ENCODE measurements at regions not wholly inside any gene's neighbourhood (a gene's known extent, or its start where the extent isn't known, plus 50 kb on each side); places are given as distances from the start of the nearest gene placed in this dataset.
"Not testable (repeated sequence)": the region's sequence is repeated elsewhere in the genome, so short reads cannot be mapped to it uniquely, and the experiment has no call there.

DNA sequence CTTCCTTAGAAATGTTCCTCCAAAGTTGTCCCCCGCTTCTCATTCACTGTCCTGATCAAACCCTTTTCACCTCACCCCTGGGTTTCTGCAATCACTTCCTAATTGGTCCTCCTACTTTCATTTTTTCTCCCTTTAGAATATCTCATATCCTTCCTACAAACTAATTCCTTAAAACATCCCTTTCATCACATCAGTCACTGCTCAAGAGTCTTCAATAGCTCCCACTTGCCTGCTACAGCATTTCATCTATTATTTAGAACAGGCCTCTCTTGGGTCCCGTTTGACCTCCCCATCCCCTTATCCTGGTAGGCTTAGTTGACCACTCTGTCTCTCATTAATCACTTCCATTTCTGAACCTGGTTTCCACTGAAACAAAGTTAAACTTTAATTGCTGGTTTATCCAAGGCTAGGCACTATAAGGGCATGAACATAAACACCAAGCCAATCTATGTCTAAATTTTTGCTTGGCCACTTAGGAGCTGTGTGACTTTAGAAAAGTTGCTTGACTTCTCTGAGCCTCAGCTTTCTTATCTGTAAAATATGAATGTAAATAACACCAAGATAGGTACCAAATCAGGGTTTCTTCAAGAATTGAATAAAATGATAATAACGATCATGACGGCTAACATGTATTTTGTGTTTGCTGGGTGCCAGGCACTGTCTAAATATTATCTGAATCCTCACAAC lies 202.1 kb upstream of the WWC1 start:
- Histone ChIP-seq H3K9ac (ENCODE audit: low read length in 2 of 2) (no peak overlapping the region), H3K4me3 (ENCODE audit: low read length in 2 of 2) (no peak overlapping the region), H3K9me3 (ENCODE audit: control insufficient read depth in 2 of 2, low read length in 2 of 2) (no peaks in the 10 kb centered on the region), H3K36me3 (ENCODE audit: control insufficient read depth in 2 of 2, insufficient read depth in 2 of 2, low read length in 2 of 2) (no peaks in the 10 kb centered on the region), H3K27ac (ENCODE audit: low read length) (no peak overlapping the region), H3K27me3 (ENCODE audit: control insufficient read depth in 1 of 2, insufficient read depth in 2 of 2, low read length in 2 of 2) (no peaks in the 10 kb centered on the region), H3K4me1 (ENCODE audit: control insufficient read depth, insufficient read depth, low read length) (peaks cover 12% of the 10 kb centered on the region)

DNA sequence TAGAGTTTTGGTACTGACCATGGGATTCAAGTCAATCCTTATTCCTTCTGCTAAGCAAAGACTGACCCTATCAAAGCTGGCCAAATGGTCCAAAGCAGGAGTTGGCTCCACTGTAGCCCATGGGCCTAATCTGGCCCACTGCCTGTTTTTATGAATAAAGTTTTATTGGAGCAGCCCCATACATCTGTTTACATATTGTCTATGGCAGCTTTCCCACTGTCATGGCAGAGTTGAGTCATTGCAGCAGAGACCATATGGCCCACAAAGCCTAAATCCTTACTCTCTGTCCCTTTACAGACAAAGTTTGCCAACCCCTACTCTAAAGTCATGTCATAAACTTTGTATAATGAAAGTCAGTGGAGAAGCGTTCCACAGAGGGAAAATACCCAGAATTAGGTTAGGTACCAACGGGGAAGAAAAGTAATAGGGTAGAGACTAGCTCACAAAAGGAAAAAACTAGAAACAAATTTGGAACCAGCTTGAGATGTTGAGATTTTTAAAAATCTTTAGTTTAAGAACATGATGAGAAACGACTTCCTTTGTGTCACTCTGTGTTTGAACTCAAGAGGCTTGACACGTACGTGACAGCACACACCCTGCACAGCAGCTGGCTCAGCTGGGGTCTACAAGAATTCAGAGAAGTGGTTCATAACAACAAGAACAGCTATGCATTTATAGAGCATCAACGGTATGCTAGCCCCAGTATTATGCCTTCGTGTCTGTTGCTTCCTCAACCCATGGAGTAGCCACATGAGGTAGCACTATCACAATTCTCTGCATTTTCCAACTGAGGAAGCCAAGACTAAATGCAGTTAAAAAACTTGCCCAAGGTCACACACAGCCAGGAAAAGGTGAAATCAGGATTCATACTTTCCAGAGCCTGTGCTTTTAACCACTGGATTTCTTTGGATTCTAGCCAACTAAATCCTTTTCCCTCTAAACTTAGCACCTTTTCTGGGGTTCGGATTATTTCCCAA lies 198.9 kb upstream of the WWC1 start:
- Histone ChIP-seq H3K36me3 (ENCODE audit: control insufficient read depth in 2 of 2, insufficient read depth in 2 of 2, low read length in 2 of 2) (no peaks in the 10 kb centered on the region), H3K4me3 (ENCODE audit: low read length in 2 of 2) (no peak overlapping the region), H3K9ac (ENCODE audit: low read length in 2 of 2) (no peak overlapping the region), H3K4me1 (ENCODE audit: control insufficient read depth, insufficient read depth, low read length) (no peaks in the 10 kb centered on the region), H3K27me3 (ENCODE audit: control insufficient read depth in 1 of 2, insufficient read depth in 2 of 2, low read length in 2 of 2) (no peaks in the 10 kb centered on the region), H3K27ac (ENCODE audit: low read length) (no peak overlapping the region), H3K9me3 (ENCODE audit: control insufficient read depth in 2 of 2, low read length in 2 of 2) (no peaks in the 10 kb centered on the region)

DNA sequence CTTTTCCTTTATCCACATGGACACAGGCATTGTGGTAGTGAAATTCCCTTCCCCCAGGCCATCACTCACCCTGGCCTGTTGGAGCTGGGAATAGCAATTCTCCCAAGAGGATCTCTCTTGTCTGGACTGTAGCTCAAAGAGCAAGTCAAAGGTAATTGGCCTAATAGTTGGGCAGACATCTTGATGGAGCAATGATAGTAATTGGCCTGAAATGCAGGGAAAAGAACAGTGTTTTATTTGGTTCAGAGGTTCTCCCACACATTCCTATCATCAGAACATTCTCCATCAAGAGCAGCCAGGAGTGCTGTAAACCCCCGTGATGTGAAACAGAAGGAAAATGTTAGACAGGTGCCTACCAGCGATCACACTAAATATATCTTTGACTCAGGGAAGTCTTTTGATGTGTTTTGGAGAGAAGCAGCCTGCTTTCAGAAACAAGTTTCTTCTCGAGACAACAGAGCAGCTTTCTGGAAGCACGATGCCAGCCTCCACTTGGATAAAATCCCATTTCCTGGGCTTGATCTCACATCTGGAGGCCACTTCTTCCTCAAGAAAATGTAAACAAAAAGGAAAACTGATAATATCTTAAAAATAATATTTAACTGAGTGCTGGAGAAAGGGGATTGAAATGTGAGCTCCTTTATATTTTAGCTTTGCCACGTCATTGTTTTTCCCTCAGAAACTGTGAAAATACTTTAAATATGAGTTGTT lies 198.1 kb upstream of the WWC1 start:
- Histone ChIP-seq H3K27me3 (ENCODE audit: control insufficient read depth in 1 of 2, insufficient read depth in 2 of 2, low read length in 2 of 2) (no peaks in the 10 kb centered on the region), H3K4me3 (ENCODE audit: low read length in 2 of 2) (no peak overlapping the region), H3K36me3 (ENCODE audit: control insufficient read depth in 2 of 2, insufficient read depth in 2 of 2, low read length in 2 of 2) (no peaks in the 10 kb centered on the region), H3K9me3 (ENCODE audit: control insufficient read depth in 2 of 2, low read length in 2 of 2) (no peaks in the 10 kb centered on the region), H3K4me1 (ENCODE audit: control insufficient read depth, insufficient read depth, low read length) (no peaks in the 10 kb centered on the region), H3K27ac (ENCODE audit: low read length) (no peak overlapping the region), H3K9ac (ENCODE audit: low read length in 2 of 2) (no peak overlapping the region)

DNA sequence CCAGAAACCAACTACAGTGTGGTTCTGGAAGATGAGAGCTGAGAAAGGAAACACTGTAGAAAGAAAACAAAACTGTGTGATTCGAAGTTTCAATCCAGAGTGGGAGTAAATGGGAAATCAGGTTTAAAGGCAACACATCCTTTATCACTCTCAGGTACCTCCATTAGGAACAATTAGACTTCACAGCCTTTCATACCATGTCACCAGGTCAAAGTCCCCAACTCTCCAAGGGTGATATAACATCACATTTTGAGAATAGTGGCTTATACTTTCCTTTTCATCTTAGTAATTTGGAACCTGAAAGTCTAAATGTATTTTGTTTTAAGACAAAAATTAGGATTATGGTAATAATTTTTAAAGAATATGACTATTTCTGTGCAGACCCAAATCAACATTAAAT lies 194.9 kb upstream of the WWC1 start:
- Histone ChIP-seq H3K36me3 (ENCODE audit: control insufficient read depth in 2 of 2, insufficient read depth in 2 of 2, low read length in 2 of 2) (no peaks in the 10 kb centered on the region), H3K27me3 (ENCODE audit: control insufficient read depth in 1 of 2, insufficient read depth in 2 of 2, low read length in 2 of 2) (no peaks in the 10 kb centered on the region), H3K4me1 (ENCODE audit: control insufficient read depth, insufficient read depth, low read length) (no peaks in the 10 kb centered on the region), H3K9ac (ENCODE audit: low read length in 2 of 2) (no peak overlapping the region), H3K9me3 (ENCODE audit: control insufficient read depth in 2 of 2, low read length in 2 of 2) (no peaks in the 10 kb centered on the region), H3K27ac (ENCODE audit: low read length) (no peak overlapping the region), H3K4me3 (ENCODE audit: low read length in 2 of 2) (no peak overlapping the region)

DNA sequence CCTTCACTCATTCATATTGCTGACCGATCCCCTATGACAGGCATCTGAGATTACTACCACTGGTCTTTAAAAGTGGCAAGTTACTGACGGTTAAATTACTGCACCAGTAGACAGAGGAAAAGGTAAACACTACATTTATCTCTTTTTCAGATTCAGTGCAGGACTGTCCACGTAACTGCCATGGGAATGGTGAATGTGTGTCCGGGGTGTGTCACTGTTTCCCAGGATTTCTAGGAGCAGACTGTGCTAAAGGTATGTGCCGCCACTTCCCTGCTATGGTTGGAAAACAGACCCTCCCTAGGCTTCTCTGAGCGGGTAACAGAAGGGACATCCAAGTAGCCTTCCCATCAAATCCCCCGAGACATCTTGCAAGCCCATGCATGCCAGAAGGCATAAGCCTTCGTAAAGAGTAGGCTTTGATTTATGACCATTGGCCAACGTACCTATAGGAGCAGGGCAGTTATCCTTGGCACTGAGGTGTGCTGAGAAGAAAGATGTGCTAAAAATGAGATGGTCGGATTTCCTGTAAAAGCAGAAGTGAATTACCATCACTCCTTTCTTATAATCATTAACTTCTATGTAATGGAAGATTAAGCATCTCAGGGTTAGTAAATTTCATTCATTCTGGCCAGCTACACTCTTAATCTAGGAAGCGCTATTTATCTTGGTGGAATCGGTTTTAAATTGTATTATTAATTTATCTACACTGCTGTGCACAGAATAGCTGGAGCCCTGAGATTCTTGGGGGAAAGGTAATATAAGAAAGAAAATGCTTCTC lies 193.4 kb upstream of the WWC1 start:
- Histone ChIP-seq H3K9me3 (ENCODE audit: control insufficient read depth in 2 of 2, low read length in 2 of 2) (no peaks in the 10 kb centered on the region), H3K4me3 (ENCODE audit: low read length in 2 of 2) (no peak overlapping the region), H3K9ac (ENCODE audit: low read length in 2 of 2) (no peak overlapping the region), H3K27me3 (ENCODE audit: control insufficient read depth in 1 of 2, insufficient read depth in 2 of 2, low read length in 2 of 2) (no peaks in the 10 kb centered on the region), H3K36me3 (ENCODE audit: control insufficient read depth in 2 of 2, insufficient read depth in 2 of 2, low read length in 2 of 2) (no peaks in the 10 kb centered on the region), H3K4me1 (ENCODE audit: control insufficient read depth, insufficient read depth, low read length) (no peaks in the 10 kb centered on the region), H3K27ac (ENCODE audit: low read length) (no peak overlapping the region)

DNA sequence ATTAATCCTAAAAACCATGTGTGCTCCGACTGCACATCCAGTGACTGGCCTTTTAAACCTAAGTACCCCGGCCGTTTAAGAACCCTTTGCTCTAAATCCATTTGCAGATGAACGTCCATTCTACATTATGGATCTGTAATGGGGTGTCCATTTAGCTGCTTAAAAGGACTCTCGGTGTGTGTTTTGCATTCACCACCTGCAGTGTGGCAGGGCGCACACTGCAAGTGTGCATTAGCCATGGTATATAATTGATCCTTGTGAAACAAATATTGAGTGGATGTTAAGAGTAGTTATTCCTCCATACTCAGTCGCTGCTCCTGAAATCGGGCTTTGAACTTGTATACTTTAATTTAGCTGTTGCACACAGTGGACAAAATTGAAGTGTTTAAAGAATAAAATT lies 190.1 kb upstream of the WWC1 start:
- Histone ChIP-seq H3K27me3 (ENCODE audit: control insufficient read depth in 1 of 2, insufficient read depth in 2 of 2, low read length in 2 of 2) (no peaks in the 10 kb centered on the region), H3K9ac (ENCODE audit: low read length in 2 of 2) (no peak overlapping the region), H3K9me3 (ENCODE audit: control insufficient read depth in 2 of 2, low read length in 2 of 2) (no peaks in the 10 kb centered on the region), H3K27ac (ENCODE audit: low read length) (no peak overlapping the region), H3K4me3 (ENCODE audit: low read length in 2 of 2) (no peak overlapping the region), H3K4me1 (ENCODE audit: control insufficient read depth, insufficient read depth, low read length) (no peaks in the 10 kb centered on the region), H3K36me3 (ENCODE audit: control insufficient read depth in 2 of 2, insufficient read depth in 2 of 2, low read length in 2 of 2) (no peaks in the 10 kb centered on the region)

DNA sequence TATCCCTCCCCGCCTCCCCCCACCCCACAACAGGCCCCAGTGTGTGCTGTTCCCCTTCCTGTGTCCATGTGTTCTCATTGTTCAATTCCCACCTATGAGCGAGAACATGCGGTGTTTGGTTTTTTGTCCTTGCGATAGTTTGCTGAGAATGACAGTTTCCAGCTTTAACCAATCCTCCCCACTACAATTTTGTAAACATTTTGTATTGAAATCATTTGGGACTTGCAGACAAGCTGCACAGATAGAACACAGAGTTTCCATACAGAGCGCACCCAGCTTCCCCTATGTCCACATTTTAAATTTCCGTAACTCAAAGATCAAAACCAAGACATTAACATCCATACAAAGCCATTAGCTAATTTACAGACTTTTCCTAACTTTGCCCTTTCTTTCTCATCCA lies 188.4 kb upstream of the WWC1 start:
- not testable (repeated sequence) for H3K9ac ChIP-seq (ENCODE audit: low read length in 2 of 2); H3K36me3 ChIP-seq (ENCODE audit: control insufficient read depth in 2 of 2, insufficient read depth in 2 of 2, low read length in 2 of 2); H3K9me3 ChIP-seq (ENCODE audit: control insufficient read depth in 2 of 2, low read length in 2 of 2); H3K27me3 ChIP-seq (ENCODE audit: control insufficient read depth in 1 of 2, insufficient read depth in 2 of 2, low read length in 2 of 2); H3K4me1 ChIP-seq (ENCODE audit: control insufficient read depth, insufficient read depth, low read length); H3K27ac ChIP-seq (ENCODE audit: low read length); H3K4me3 ChIP-seq (ENCODE audit: low read length in 2 of 2)

DNA sequence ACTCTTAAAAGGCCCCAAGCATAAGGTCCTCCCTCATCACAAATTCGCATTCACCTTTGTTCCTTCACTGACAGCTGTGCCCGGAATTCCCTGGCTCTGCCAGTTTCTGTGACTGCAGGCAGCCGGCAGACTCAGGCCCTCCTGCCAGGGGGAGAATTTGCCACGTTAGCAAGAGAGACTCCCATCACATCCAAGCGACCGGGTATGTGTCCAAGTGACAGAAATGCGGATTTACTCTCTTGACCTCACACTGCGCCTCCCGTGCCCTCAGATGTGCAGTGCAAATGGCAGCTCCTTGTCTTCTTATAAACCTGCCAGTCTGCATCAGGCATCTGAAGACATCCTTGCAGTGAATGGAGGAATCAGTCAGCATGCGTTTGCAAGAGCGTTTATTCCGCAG lies 187.1 kb upstream of the WWC1 start:
- Histone ChIP-seq H3K4me1 (ENCODE audit: control insufficient read depth, insufficient read depth, low read length) (no peaks in the 10 kb centered on the region), H3K27ac (ENCODE audit: low read length) (no peak overlapping the region), H3K4me3 (ENCODE audit: low read length in 2 of 2) (no peak overlapping the region), H3K36me3 (ENCODE audit: control insufficient read depth in 2 of 2, insufficient read depth in 2 of 2, low read length in 2 of 2) (no peaks in the 10 kb centered on the region), H3K9me3 (ENCODE audit: control insufficient read depth in 2 of 2, low read length in 2 of 2) (no peaks in the 10 kb centered on the region), H3K27me3 (ENCODE audit: control insufficient read depth in 1 of 2, insufficient read depth in 2 of 2, low read length in 2 of 2) (no peaks in the 10 kb centered on the region), H3K9ac (ENCODE audit: low read length in 2 of 2) (no peak overlapping the region)

DNA sequence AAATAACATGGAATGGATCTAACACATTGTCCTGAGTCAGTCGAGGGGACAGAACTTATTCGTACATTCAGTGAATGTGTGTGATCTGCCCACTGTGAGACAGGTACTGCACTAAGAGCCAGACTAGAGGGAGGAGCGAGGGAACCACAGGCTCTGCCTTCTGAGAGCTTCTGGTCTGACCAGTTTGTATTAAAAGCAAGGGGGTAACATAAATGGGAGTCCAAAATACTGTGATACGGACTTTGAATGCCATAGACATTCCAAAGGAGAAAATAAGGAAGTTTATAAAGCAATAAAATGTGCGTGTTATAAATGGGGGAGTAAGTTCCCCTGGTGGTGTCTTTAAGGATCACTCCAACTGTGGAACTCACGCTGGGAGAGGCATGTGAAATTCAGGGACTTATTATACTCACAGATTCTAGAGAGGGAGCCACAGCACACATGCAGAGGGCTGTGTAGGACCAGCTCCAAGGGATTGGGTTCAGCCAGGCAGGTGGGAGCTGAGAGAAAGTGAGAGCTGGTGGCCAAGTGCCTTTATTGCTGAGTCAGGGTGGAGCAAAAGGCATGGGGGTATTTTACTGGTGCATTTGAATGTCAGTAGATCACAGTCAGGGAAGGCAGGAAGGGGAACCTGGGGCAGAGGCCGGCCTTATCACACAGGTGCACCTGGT lies 186.5 kb upstream of the WWC1 start:
- no peaks in the 10 kb centered on the region for H3K9me3 ChIP-seq (ENCODE audit: control insufficient read depth in 2 of 2, low read length in 2 of 2)
- no peak overlapping the region for H3K9ac ChIP-seq (ENCODE audit: low read length in 2 of 2)
- H3K4me1 ChIP-seq (ENCODE audit: control insufficient read depth, insufficient read depth, low read length) = no peaks in the 10 kb centered on the region
- H3K4me3 ChIP-seq (ENCODE audit: low read length in 2 of 2) = no peak overlapping the region
- H3K27me3 ChIP-seq (ENCODE audit: control insufficient read depth in 1 of 2, insufficient read depth in 2 of 2, low read length in 2 of 2) = no peaks in the 10 kb centered on the region
- H3K36me3 ChIP-seq (ENCODE audit: control insufficient read depth in 2 of 2, insufficient read depth in 2 of 2, low read length in 2 of 2) = no peaks in the 10 kb centered on the region
- no peak overlapping the region for H3K27ac ChIP-seq (ENCODE audit: low read length)

All from stomach smooth muscle (tissue), 2 donors.